GM12878 (cell line): ENCODE measurements at regions not wholly inside any gene's neighbourhood (a gene's known extent, or its start where the extent isn't known, plus 50 kb on each side); places are given as distances from the start of the nearest gene placed in this dataset.

Experiments used
- ATAC-seq: fragments of 200-7000 bp; cut with Tn5 transposase; 3 replicates; pipeline ENCODE4 v1.9.1; 2020; ENCODE audit warnings: mild to moderate bottlenecking, moderate library complexity
- BruUV-seq: library from RNA; stranded (reverse); fragments of 400-500 nt; replicated peaks from 2 replicates; lab custom pipeline; 2021; lab: Mats Ljungman, UMichigan
- CTCF ChIA-PET: fragments of 300-600 bp; sonication (Branson Sonifier 250); formaldehyde crosslinking; extraction: SDS; loops from one replicate; lab custom pipeline; 2021; ENCODE audit warnings: inconsistent platforms; lab: Yijun Ruan, JAX
- POLR2A ChIA-PET: fragments of 350-600 bp; formaldehyde crosslinking; extraction: SDS; loops from one replicate; lab custom pipeline; 2021; ENCODE audit warnings: inconsistent platforms; lab: Charles Lee
- RAD21 ChIA-PET: fragments of 300-600 bp; sonication (Branson Sonifier 250); formaldehyde crosslinking; loops from one replicate; lab custom pipeline; 2023; ENCODE audit warnings: antibody characterized with exemption; ENCODE audit not compliant: unreplicated experiment; lab: Charles Lee
- SMC1A ChIA-PET: fragments of 300-600 bp; sonication (Branson Sonifier 250); formaldehyde crosslinking; loops from one replicate; lab custom pipeline; 2023; ENCODE audit not compliant: unreplicated experiment, uncharacterized antibody; lab: Charles Lee
- DNase-seq: peaks from one replicate; pipeline ENCODE4 v3.0.0-alpha.2; 2011; ENCODE audit warnings: low read depth, low spot score
- FAIRE-seq: peaks from 3 replicates; lab custom pipeline; 2011; peaks lifted over from hg19 to GRCh38; lab: Jason Lieb, UNC
- H2AFZ ChIP-seq: 2 replicates; pipeline ENCODE4 v1.6.0; 2011; ENCODE audit warnings: low read depth, low read length, control low read depth; ENCODE audit not compliant: control insufficient read depth
- H3K27ac ChIP-seq: 2 replicates; pipeline ENCODE4 v1.5.1; 2011; ENCODE audit warnings: control low read depth; ENCODE audit not compliant: control insufficient read depth, insufficient read depth
- H3K27me3 ChIP-seq, 2 experiments: replicated peaks in 1 of 2; 2 replicates each; pipeline versions ENCODE4 v1.6.0 to v1.6.1; 2011; ENCODE audit warnings: low read length in 1 of 2; ENCODE audit not compliant: control insufficient read depth in 2 of 2, insufficient read depth in 2 of 2
- H3K36me3 ChIP-seq, 2 experiments: 2 replicates each; pipeline ENCODE4 v1.5.1; 2011; ENCODE audit warnings: low read length in 1 of 2; ENCODE audit not compliant: control insufficient read depth in 2 of 2, insufficient read depth in 2 of 2
- H3K4me1 ChIP-seq: 2 replicates; pipeline ENCODE4 v1.6.1; 2011; ENCODE audit warnings: mild to moderate bottlenecking, low read length, moderate library complexity, mixed read lengths; ENCODE audit not compliant: control insufficient read depth, insufficient read depth
- H3K4me2 ChIP-seq: 2 replicates; pipeline ENCODE4 v1.6.0; 2011; ENCODE audit warnings: control low read depth; ENCODE audit not compliant: control insufficient read depth, insufficient read depth
- H3K4me3 ChIP-seq: fragments of 200-600 bp; sonication (generic); 2 replicates; pipeline ENCODE4 v1.5.1; 2016
- H3K79me2 ChIP-seq: 2 replicates; pipeline ENCODE4 v1.6.0; 2011; ENCODE audit warnings: low read length; ENCODE audit not compliant: control insufficient read depth, insufficient read depth
- H3K9ac ChIP-seq: 2 replicates; pipeline ENCODE4 v1.8.0; 2011; ENCODE audit warnings: low read length, control low read depth, mixed read lengths; ENCODE audit not compliant: control insufficient read depth, insufficient read depth
- H3K9me3 ChIP-seq: replicated peaks from 3 replicates; pipeline ENCODE4 v1.5.1; 2011; ENCODE audit warnings: mild to moderate bottlenecking, low read length; ENCODE audit not compliant: control insufficient read depth, insufficient read depth
- H4K20me1 ChIP-seq: 2 replicates; pipeline ENCODE4 v1.6.0; 2011; ENCODE audit not compliant: control insufficient read depth, insufficient read depth
- BRCA1 ChIP-seq: IDR thresholded peaks from 2 replicates; pipeline ENCODE4 v1.6.1; 2011; ENCODE audit warnings: low read depth, low read length, improper control_type of control experiment
- CHD2 ChIP-seq: IDR thresholded peaks from 2 replicates; pipeline ENCODE4 v1.6.1; 2011; ENCODE audit warnings: low read depth, low read length, improper control_type of control experiment, borderline replicate concordance
- CREB1 ChIP-seq: IDR thresholded peaks from 2 replicates; pipeline ENCODE4 v1.6.1; 2012; ENCODE audit warnings: low read depth, mild to moderate bottlenecking, inconsistent platforms
- EED ChIP-seq: sonication (generic); IDR thresholded peaks from 2 replicates; pipeline ENCODE4 v1.6.1; 2016; ENCODE audit warnings: antibody characterized with exemption, low read depth
- JUND ChIP-seq: IDR thresholded peaks from 2 replicates; pipeline ENCODE4 v1.6.1; 2012; ENCODE audit warnings: low read depth, mild to moderate bottlenecking, low read length, improper control_type of control experiment, moderate library complexity
- RCOR1 ChIP-seq: conservative IDR thresholded peaks from 2 replicates; pipeline ENCODE4 v1.6.1; 2012; ENCODE audit warnings: low read depth, low read length, improper control_type of control experiment
- SRF ChIP-seq, 2 experiments: IDR thresholded peaks; 2 replicates each; pipeline ENCODE4 v1.6.1; 2011; ENCODE audit warnings: low read depth in 2 of 2, low read length in 2 of 2, mild to moderate bottlenecking in 1 of 2, moderate library complexity in 1 of 2
- YBX1 ChIP-seq: fragments of 450-650 bp; IDR thresholded peaks from 2 replicates; pipeline ENCODE4 v1.6.1; 2016; ENCODE audit warnings: antibody characterized with exemption
- ZNF622 ChIP-seq: fragments of 450-650 bp; IDR thresholded peaks from 2 replicates; pipeline ENCODE4 v1.6.1; 2017; ENCODE audit warnings: mild to moderate bottlenecking, inconsistent platforms
- WGBS: methylation state at CpG from one replicate; pipeline ENCODE4 v1.1.6; 2016; ENCODE audit warnings: low lambda C conversion rate; ENCODE audit not compliant: insufficient replicate concordance, insufficient coverage; ENCODE audit errors: missing lambda C conversion rate; 5-methylcytosine and 5-hydroxymethylcytosine counted together
- in situ Hi-C: fragments of 300-500 bp; cut with MboI; formaldehyde crosslinking; loops from 9 replicates; pipeline ENCODE4 v1.14.3; 2018; ENCODE audit warnings: mixed read lengths
- intact Hi-C: fragments of 100-400 bp; cut with micrococcal nuclease; formaldehyde crosslinking; loops from one replicate; pipeline ENCODE4 v1.14.2; 2022; ENCODE audit not compliant: unreplicated experiment
- TF ChIP-seq, protein P1 (sequence below): fragments of 150-350 bp; IDR thresholded peaks from 2 replicates; pipeline ENCODE4 v1.6.1; 2016; ENCODE audit warnings: low read depth, low read length
- TF ChIP-seq, protein P2 (sequence below): IDR thresholded peaks from 2 replicates; pipeline ENCODE4 v1.6.1; 2012; ENCODE audit warnings: low read depth, low read length, improper control_type of control experiment
- TF ChIP-seq, protein P3 (sequence below): IDR thresholded peaks from 2 replicates; pipeline ENCODE4 v1.6.1; 2011; ENCODE audit warnings: low read depth, low read length, improper control_type of control experiment, borderline replicate concordance
- TF ChIP-seq, protein P4 (sequence below): fragments of 450-650 bp; formaldehyde crosslinking; IDR thresholded peaks from 2 replicates; pipeline ENCODE4 v1.4.0; 2022; ENCODE audit warnings: mild to moderate bottlenecking, moderate library complexity
- TF ChIP-seq, protein P5 (sequence below): IDR thresholded peaks from 2 replicates; pipeline ENCODE4 v1.6.1; 2011; ENCODE audit warnings: borderline replicate concordance, low read depth, mild to moderate bottlenecking, moderate library complexity, low read length; ENCODE audit not compliant: insufficient read depth, poor library complexity, severe bottlenecking
- TF ChIP-seq, protein P6 (sequence below): IDR thresholded peaks from 2 replicates; pipeline ENCODE4 v1.6.1; 2012; ENCODE audit warnings: low read depth, low read length, improper control_type of control experiment

DNA sequence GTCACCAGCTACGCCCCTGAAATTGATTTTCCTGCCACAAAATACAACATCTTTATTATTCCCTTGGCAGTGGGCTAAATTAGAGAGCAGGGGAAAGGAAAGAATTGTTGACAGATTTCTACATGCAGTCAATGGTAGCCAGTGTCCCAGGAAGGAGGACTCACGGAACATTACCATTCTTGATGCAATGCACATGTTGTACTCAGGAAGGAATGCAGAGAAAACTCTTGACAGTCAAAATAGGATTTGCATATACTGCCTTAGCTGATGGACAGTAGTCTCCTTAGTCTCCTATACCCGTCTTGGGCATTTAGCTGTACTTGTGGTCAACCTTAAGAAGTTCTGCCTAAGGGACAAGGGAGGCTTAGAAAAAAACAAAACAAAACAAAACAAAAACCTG is 158.0 kb upstream of the GYPA start:
- intact Hi-C loops = no loop called here
- FAIRE-seq = no peak
- no peak for TF ChIP-seq BRCA1
- no peak for TF ChIP-seq RCOR1
- no peak for TF ChIP-seq CREB1
- TF ChIP-seq ZNF622 = no peak
- TF ChIP-seq SRF (IDR thresholded peaks at IDR 0.05; ENCODE audit: low read depth in 2 of 2, low read length in 2 of 2) = no peak
- TF ChIP-seq EED = no peak
- TF ChIP-seq, protein P1, sequence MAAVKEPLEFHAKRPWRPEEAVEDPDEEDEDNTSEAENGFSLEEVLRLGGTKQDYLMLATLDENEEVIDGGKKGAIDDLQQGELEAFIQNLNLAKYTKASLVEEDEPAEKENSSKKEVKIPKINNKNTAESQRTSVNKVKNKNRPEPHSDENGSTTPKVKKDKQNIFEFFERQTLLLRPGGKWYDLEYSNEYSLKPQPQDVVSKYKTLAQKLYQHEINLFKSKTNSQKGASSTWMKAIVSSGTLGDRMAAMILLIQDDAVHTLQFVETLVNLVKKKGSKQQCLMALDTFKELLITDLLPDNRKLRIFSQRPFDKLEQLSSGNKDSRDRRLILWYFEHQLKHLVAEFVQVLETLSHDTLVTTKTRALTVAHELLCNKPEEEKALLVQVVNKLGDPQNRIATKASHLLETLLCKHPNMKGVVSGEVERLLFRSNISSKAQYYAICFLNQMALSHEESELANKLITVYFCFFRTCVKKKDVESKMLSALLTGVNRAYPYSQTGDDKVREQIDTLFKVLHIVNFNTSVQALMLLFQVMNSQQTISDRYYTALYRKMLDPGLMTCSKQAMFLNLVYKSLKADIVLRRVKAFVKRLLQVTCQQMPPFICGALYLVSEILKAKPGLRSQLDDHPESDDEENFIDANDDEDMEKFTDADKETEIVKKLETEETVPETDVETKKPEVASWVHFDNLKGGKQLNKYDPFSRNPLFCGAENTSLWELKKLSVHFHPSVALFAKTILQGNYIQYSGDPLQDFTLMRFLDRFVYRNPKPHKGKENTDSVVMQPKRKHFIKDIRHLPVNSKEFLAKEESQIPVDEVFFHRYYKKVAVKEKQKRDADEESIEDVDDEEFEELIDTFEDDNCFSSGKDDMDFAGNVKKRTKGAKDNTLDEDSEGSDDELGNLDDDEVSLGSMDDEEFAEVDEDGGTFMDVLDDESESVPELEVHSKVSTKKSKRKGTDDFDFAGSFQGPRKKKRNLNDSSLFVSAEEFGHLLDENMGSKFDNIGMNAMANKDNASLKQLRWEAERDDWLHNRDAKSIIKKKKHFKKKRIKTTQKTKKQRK = no peak
- no peak for TF ChIP-seq JUND
- TF ChIP-seq, protein P2, sequence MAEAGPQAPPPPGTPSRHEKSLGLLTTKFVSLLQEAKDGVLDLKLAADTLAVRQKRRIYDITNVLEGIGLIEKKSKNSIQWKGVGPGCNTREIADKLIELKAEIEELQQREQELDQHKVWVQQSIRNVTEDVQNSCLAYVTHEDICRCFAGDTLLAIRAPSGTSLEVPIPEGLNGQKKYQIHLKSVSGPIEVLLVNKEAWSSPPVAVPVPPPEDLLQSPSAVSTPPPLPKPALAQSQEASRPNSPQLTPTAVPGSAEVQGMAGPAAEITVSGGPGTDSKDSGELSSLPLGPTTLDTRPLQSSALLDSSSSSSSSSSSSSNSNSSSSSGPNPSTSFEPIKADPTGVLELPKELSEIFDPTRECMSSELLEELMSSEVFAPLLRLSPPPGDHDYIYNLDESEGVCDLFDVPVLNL = no peak
- TF ChIP-seq, protein P3, sequence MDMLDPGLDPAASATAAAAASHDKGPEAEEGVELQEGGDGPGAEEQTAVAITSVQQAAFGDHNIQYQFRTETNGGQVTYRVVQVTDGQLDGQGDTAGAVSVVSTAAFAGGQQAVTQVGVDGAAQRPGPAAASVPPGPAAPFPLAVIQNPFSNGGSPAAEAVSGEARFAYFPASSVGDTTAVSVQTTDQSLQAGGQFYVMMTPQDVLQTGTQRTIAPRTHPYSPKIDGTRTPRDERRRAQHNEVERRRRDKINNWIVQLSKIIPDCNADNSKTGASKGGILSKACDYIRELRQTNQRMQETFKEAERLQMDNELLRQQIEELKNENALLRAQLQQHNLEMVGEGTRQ = no peak
- TF ChIP-seq, protein P4, sequence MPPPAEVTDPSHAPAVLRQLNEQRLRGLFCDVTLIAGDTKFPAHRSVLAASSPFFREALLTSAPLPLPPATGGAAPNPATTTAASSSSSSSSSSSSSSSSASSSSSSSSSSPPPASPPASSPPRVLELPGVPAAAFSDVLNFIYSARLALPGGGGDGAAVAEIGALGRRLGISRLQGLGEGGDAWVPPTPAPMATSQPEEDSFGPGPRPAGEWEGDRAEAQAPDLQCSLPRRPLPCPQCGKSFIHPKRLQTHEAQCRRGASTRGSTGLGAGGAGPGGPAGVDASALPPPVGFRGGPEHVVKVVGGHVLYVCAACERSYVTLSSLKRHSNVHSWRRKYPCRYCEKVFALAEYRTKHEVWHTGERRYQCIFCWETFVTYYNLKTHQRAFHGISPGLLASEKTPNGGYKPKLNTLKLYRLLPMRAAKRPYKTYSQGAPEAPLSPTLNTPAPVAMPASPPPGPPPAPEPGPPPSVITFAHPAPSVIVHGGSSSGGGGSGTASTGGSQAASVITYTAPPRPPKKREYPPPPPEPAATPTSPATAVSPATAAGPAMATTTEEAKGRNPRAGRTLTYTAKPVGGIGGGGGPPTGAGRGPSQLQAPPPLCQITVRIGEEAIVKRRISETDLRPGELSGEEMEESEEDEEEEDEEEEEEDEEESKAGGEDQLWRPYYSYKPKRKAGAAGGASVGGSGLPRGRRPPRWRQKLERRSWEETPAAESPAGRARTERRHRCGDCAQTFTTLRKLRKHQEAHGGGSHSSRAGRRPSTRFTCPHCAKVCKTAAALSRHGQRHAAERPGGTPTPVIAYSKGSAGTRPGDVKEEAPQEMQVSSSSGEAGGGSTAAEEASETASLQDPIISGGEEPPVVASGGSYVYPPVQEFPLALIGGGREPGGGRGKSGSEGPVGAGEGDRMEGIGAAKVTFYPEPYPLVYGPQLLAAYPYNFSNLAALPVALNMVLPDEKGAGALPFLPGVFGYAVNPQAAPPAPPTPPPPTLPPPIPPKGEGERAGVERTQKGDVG = no peak
- TF ChIP-seq CHD2 = no peak
- TF ChIP-seq, protein P5, sequence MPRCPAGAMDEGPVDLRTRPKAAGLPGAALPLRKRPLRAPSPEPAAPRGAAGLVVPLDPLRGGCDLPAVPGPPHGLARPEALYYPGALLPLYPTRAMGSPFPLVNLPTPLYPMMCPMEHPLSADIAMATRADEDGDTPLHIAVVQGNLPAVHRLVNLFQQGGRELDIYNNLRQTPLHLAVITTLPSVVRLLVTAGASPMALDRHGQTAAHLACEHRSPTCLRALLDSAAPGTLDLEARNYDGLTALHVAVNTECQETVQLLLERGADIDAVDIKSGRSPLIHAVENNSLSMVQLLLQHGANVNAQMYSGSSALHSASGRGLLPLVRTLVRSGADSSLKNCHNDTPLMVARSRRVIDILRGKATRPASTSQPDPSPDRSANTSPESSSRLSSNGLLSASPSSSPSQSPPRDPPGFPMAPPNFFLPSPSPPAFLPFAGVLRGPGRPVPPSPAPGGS = no peak
- TF ChIP-seq, protein P6, sequence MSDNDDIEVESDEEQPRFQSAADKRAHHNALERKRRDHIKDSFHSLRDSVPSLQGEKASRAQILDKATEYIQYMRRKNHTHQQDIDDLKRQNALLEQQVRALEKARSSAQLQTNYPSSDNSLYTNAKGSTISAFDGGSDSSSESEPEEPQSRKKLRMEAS = no peak
- no peak for TF ChIP-seq YBX1

More for the DNA sequence above, 158.0 kb upstream of the GYPA start:
- Histone ChIP-seq H3K27me3 (no peaks in the 10 kb centered on the region), H3K36me3 (no peaks in the 10 kb centered on the region), H3K9ac (no peak overlapping the region), H3K4me2 (no peak overlapping the region), H2AFZ (no peak overlapping the region), H3K4me3 (no peak overlapping the region), H3K79me2 (no peaks in the 10 kb centered on the region), H3K27ac (no peak overlapping the region), H3K9me3 (no peaks in the 10 kb centered on the region), H4K20me1 (no peaks in the 10 kb centered on the region), H3K4me1 (no peaks in the 10 kb centered on the region)
- no TSS peak for BruUV-seq
- POLR2A ChIA-PET = no interaction called here
- RAD21 ChIA-PET = no interaction called here
- CTCF ChIA-PET = no interaction called here
- 10% methylated on average over 3 of the region's 3 CpGs for WGBS
- SMC1A ChIA-PET = no interaction called here
- DNase-seq (no peak), ATAC-seq (no peak)
- in situ Hi-C loops = no loop called here
